OCI-LY7 (cell line): ENCODE measurements at regions not wholly inside any gene's neighbourhood (a gene's known extent, or its start where the extent isn't known, plus 50 kb on each side); places are given as distances from the start of the nearest gene placed in this dataset.

Source experiments
- BruUV-seq: library from RNA; stranded (reverse); fragments of 400-500 nt; replicated peaks from 2 replicates; lab custom pipeline; 2021; lab: Mats Ljungman, UMichigan
- CTCF ChIA-PET: fragments of 300-600 bp; sonication (Branson Sonifier 250); formaldehyde crosslinking; loops from one replicate; lab custom pipeline; 2022; ENCODE audit warnings: antibody characterized with exemption; ENCODE audit not compliant: unreplicated experiment; lab: Charles Lee
- POLR2A ChIA-PET: fragments of 300-600 bp; sonication (Branson Sonifier 250); formaldehyde crosslinking; loops from one replicate; lab custom pipeline; 2022; ENCODE audit warnings: antibody characterized with exemption; lab: Charles Lee
- DNase-seq: peaks from one replicate; pipeline ENCODE4 v3.0.0-alpha.2; 2015; ENCODE audit warnings: low spot score
- H2AFZ ChIP-seq: fragments of 200-600 bp; sonication (generic), shearing (Covaris generic); 2 replicates; pipeline ENCODE4 v1.6.1; 2014; ENCODE audit warnings: mild to moderate bottlenecking, antibody characterized with exemption, low read length, moderate library complexity
- H3K27ac ChIP-seq: fragments of 200-600 bp; sonication (generic); 2 replicates; pipeline ENCODE4 v1.5.1; 2014; ENCODE audit warnings: mixed run types, low read depth, mild to moderate bottlenecking, moderate library complexity, low read length, inconsistent platforms; ENCODE audit not compliant: poor library complexity, severe bottlenecking
- H3K36me3 ChIP-seq: fragments of 200-600 bp; sonication (generic); 2 replicates; pipeline ENCODE4 v1.6.1; 2014; ENCODE audit warnings: mild to moderate bottlenecking, antibody characterized with exemption, low read length, moderate library complexity, mixed read lengths; ENCODE audit not compliant: insufficient read depth
- H3K4me1 ChIP-seq: fragments of 200-600 bp; sonication (generic); 2 replicates; pipeline ENCODE4 v1.5.1; 2014; ENCODE audit warnings: mild to moderate bottlenecking, low read length; ENCODE audit not compliant: insufficient read depth, poor library complexity, severe bottlenecking
- H3K4me2 ChIP-seq: fragments of 200-600 bp; sonication (generic); 2 replicates; pipeline ENCODE4 v1.6.1; 2014; ENCODE audit warnings: mild to moderate bottlenecking, low read length
- H3K4me3 ChIP-seq: fragments of 200-600 bp; sonication (generic); 2 replicates; pipeline ENCODE4 v1.5.1; 2014; ENCODE audit warnings: mild to moderate bottlenecking, low read depth, low read length; ENCODE audit not compliant: poor library complexity, severe bottlenecking
- H3K79me2 ChIP-seq: fragments of 200-600 bp; sonication (generic); 2 replicates; pipeline ENCODE4 v1.6.1; 2016; ENCODE audit warnings: low read depth, mild to moderate bottlenecking, low read length, moderate library complexity, mixed read lengths; ENCODE audit not compliant: insufficient read depth
- H3K9me2 ChIP-seq: fragments of 200-600 bp; sonication (generic); 2 replicates; pipeline ENCODE4 v1.6.1; 2016; ENCODE audit warnings: mild to moderate bottlenecking, low read length, mixed read lengths; ENCODE audit not compliant: insufficient read depth
- H3K9me3 ChIP-seq: fragments of 200-600 bp; sonication (generic); 2 replicates; pipeline ENCODE4 v1.6.1; 2014; ENCODE audit warnings: mild to moderate bottlenecking, mixed run types, low read length, mixed read lengths
- H4K20me1 ChIP-seq: fragments of 200-600 bp; sonication (generic); 2 replicates; pipeline ENCODE4 v1.6.1; 2014; ENCODE audit warnings: mild to moderate bottlenecking, antibody characterized with exemption, low read length, moderate library complexity, mixed read lengths; ENCODE audit not compliant: insufficient read depth
- EZH2phosphoT487 ChIP-seq: fragments of 200-600 bp; sonication (generic); IDR thresholded peaks from 2 replicates; pipeline ENCODE4 v1.6.1; 2018; ENCODE audit warnings: low read depth, borderline replicate concordance, mild to moderate bottlenecking, mixed run types, antibody characterized with exemption, low read length, moderate library complexity, mixed read lengths
- intact Hi-C: fragments of 100-400 bp; cut with micrococcal nuclease; formaldehyde crosslinking; loops from one replicate; pipeline ENCODE4 v1.10.0; 2022; ENCODE audit not compliant: unreplicated experiment
- TF ChIP-seq, protein P1 (sequence below): fragments of 200-600 bp; sonication (generic); conservative IDR thresholded peaks from 2 replicates; pipeline ENCODE4 v1.5.1; 2014; ENCODE audit warnings: mild to moderate bottlenecking, antibody characterized with exemption, low read length, moderate library complexity, mixed read lengths

DNA sequence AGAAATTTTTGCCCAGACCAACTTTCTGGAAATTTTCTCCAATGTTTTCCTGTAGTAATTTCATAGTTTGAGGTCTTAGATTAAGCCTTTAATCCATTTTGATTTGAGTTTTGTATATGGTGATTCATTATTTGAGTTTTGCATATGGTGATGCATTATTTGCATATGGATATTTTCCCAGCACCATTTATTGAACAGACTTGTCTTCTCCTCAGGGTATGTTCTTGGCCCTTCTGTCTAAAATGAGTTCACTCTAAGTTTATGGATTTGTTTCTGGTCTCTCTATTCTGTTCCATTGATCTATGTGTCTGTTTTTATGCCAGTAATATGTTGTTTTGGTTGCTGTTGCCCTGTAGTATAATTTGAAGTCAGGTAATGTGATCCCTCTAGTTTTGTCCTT is 139.3 kb downstream of the SLC25A46 start:
- TF ChIP-seq, protein P1, sequence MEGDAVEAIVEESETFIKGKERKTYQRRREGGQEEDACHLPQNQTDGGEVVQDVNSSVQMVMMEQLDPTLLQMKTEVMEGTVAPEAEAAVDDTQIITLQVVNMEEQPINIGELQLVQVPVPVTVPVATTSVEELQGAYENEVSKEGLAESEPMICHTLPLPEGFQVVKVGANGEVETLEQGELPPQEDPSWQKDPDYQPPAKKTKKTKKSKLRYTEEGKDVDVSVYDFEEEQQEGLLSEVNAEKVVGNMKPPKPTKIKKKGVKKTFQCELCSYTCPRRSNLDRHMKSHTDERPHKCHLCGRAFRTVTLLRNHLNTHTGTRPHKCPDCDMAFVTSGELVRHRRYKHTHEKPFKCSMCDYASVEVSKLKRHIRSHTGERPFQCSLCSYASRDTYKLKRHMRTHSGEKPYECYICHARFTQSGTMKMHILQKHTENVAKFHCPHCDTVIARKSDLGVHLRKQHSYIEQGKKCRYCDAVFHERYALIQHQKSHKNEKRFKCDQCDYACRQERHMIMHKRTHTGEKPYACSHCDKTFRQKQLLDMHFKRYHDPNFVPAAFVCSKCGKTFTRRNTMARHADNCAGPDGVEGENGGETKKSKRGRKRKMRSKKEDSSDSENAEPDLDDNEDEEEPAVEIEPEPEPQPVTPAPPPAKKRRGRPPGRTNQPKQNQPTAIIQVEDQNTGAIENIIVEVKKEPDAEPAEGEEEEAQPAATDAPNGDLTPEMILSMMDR: no peak
- no peak for TF ChIP-seq EZH2phosphoT487
- no peak for DNase-seq
- Histone ChIP-seq H3K36me3 (no peaks in the 10 kb centered on the region), H3K9me3 (no peaks in the 10 kb centered on the region), H3K4me2 (no peak overlapping the region), H3K27ac (no peak overlapping the region), H4K20me1 (no peaks in the 10 kb centered on the region), H2AFZ (no peak overlapping the region), H3K4me3 (no peak overlapping the region), H3K4me1 (no peaks in the 10 kb centered on the region), H3K79me2 (no peaks in the 10 kb centered on the region), H3K9me2 (no peaks in the 10 kb centered on the region)
- no TSS peak for BruUV-seq
- ChIA-PET CTCF (no interaction called here), POLR2A (no interaction called here)
- intact Hi-C loops: no loop called here

DNA sequence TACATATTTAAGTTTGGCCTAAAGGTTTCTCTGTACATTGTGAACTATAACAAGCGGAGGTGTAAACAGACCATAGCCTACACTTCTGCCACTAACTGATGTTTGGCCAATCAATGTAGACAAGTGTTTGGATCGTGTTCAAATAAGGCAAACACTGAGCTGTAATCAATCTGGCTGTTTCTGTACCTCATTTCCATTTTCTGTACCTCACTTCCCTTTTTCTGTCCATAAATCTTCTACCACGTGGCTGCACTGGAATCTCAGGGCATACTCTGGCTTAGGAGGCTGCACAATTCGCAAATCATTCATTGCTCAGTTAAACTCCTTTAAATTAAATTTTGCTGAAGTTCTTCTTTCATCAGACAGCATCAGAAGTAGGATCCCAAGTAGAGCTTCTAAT is 140.9 kb downstream of the SLC25A46 start:
- Histone ChIP-seq H3K79me2 (no peaks in the 10 kb centered on the region), H3K36me3 (no peaks in the 10 kb centered on the region), H3K27ac (no peak overlapping the region), H3K4me2 (no peak overlapping the region), H3K4me1 (no peaks in the 10 kb centered on the region), H3K9me3 (no peaks in the 10 kb centered on the region), H3K9me2 (no peaks in the 10 kb centered on the region), H2AFZ (no peak overlapping the region), H3K4me3 (no peak overlapping the region), H4K20me1 (no peaks in the 10 kb centered on the region)
- DNase-seq: no peak
- ChIA-PET POLR2A (no interaction called here), CTCF (no interaction called here)
- TF ChIP-seq, protein P1: no peak
- no peak for TF ChIP-seq EZH2phosphoT487
- intact Hi-C loops: no loop called here
- BruUV-seq: no TSS peak

DNA sequence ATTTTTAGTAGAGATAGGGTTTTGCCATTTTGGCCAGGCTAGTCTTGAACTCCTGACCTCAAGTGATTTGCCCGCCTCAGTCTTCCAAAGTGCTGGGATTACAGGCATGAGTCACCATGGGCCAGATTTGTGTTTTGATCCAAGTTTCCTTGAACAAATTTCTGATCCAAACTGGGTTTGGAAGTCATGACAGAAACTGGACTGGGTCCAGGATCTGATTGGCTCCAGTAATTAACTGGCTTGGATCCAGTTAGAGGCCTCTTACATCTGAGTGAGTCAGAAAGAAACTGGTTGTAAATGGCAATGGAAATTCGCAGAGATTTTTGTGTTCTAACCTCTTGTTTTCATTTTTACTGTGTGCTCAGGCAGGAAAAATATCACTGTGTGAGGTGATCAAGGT is 141.6 kb downstream of the SLC25A46 start:
- no peak overlapping the region for H3K27ac ChIP-seq
- no peaks in the 10 kb centered on the region for H3K36me3 ChIP-seq
- CTCF ChIA-PET: no interaction called here
- no peak for DNase-seq
- H3K9me3 ChIP-seq: no peaks in the 10 kb centered on the region
- no TSS peak for BruUV-seq
- no peaks in the 10 kb centered on the region for H3K9me2 ChIP-seq
- no peak overlapping the region for H3K4me3 ChIP-seq
- TF ChIP-seq, protein P1: no peak
- no peak for TF ChIP-seq EZH2phosphoT487
- intact Hi-C loops: no loop called here
- H3K79me2 ChIP-seq: no peaks in the 10 kb centered on the region
- H3K4me2 ChIP-seq: no peak overlapping the region
- no peaks in the 10 kb centered on the region for H4K20me1 ChIP-seq
- POLR2A ChIA-PET: no interaction called here
- no peaks in the 10 kb centered on the region for H3K4me1 ChIP-seq
- H2AFZ ChIP-seq: no peak overlapping the region
